Endodermal cell (in vitro differentiated cells): ENCODE measurements at regions not wholly inside any gene's neighbourhood (a gene's known extent, or its start where the extent isn't known, plus 50 kb on each side); places are given as distances from the start of the nearest gene placed in this dataset.
"Not testable (repeated sequence)": the region's sequence is repeated elsewhere in the genome, so short reads cannot be mapped to it uniquely, and the experiment has no call there.

Experiments
- DNase-seq: peaks from one replicate; pipeline ENCODE4 v3.0.0-alpha.2; 2017
- H3K27ac ChIP-seq: 2 replicates; pipeline ENCODE4 v1.5.1; 2013; ENCODE audit warnings: mild to moderate bottlenecking, low read depth, low read length, moderate library complexity
- H3K27me3 ChIP-seq: 2 replicates; pipeline ENCODE4 v1.6.1; 2013; ENCODE audit warnings: mild to moderate bottlenecking, low read length, moderate library complexity; ENCODE audit not compliant: insufficient read depth, control insufficient read depth, poor library complexity, severe bottlenecking
- H3K36me3 ChIP-seq: 2 replicates; pipeline ENCODE4 v1.7.0; 2013; ENCODE audit warnings: mild to moderate bottlenecking, low read length, moderate library complexity; ENCODE audit not compliant: control insufficient read depth, insufficient read depth
- H3K4me1 ChIP-seq: one replicate; pipeline ENCODE4 v1.7.0; 2013; ENCODE audit warnings: low read length; ENCODE audit not compliant: control insufficient read depth, insufficient read depth
- H3K4me3 ChIP-seq: 2 replicates; pipeline ENCODE4 v1.5.1; 2013; ENCODE audit warnings: mild to moderate bottlenecking, low read length, moderate library complexity
- H3K9ac ChIP-seq: 2 replicates; pipeline ENCODE4 v1.6.1; 2013; ENCODE audit warnings: mild to moderate bottlenecking, low read length, moderate library complexity; ENCODE audit not compliant: poor library complexity, severe bottlenecking; ENCODE audit errors: extremely low read depth
- H3K9me3 ChIP-seq: 2 replicates; pipeline ENCODE4 v1.6.1; 2013; ENCODE audit warnings: mild to moderate bottlenecking, low read length, moderate library complexity; ENCODE audit not compliant: control insufficient read depth
- H3K27ac Mint-ChIP-seq: 2 replicates; pipeline ENCODE4 v1.8.0; 2020; ENCODE audit warnings: mixed read lengths
- H3K27me3 Mint-ChIP-seq: 2 replicates; pipeline ENCODE4 v1.8.0; 2021; ENCODE audit warnings: mild to moderate bottlenecking, mixed read lengths; ENCODE audit not compliant: insufficient read depth
- H3K36me3 Mint-ChIP-seq: 2 replicates; pipeline ENCODE4 v1.8.0; 2020; ENCODE audit warnings: low read depth, mixed read lengths
- H3K4me1 Mint-ChIP-seq: 2 replicates; pipeline ENCODE4 v1.8.0; 2020; ENCODE audit warnings: mixed read lengths
- H3K4me3 Mint-ChIP-seq: 2 replicates; pipeline ENCODE4 v1.8.0; 2020; ENCODE audit warnings: mild to moderate bottlenecking, moderate library complexity, mixed read lengths
- H3K9me3 Mint-ChIP-seq: 2 replicates; pipeline ENCODE4 v1.8.0; 2020; ENCODE audit warnings: mild to moderate bottlenecking, mixed read lengths
- WGBS, 2 experiments: methylation state at CpG; one replicate each; pipeline versions ENCODE4 v1.1.5 to v1.1.7; 2013; ENCODE audit warnings: missing lambda C conversion rate in 2 of 2, mixed read lengths in 1 of 2; ENCODE audit not compliant: insufficient coverage in 1 of 2, insufficient read length in 1 of 2; 5-methylcytosine and 5-hydroxymethylcytosine counted together

- DNase-seq = peak; percentile 90
- not testable (repeated sequence) for H3K9me3 Mint-ChIP-seq, H3K27me3 ChIP-seq, H3K27me3 Mint-ChIP-seq, H3K9me3 ChIP-seq, H3K36me3 ChIP-seq, H3K4me1 Mint-ChIP-seq, H3K36me3 Mint-ChIP-seq, H3K4me1 ChIP-seq
- peak overlapping the region; percentile 97 for H3K27ac ChIP-seq
- Mint-ChIP-seq H3K27ac (peak overlapping the region; percentile 99), H3K4me3 (peak overlapping the region; percentile 96)
- WGBS, 2 experiments = 17 to 100% methylated on average over 1 to 36 of the region's 39 CpGs
- H3K9ac ChIP-seq = peak overlapping the region; percentile 99
- peak overlapping the region; percentile 93 for H3K4me3 ChIP-seq
Measured at GRCh38 chr20:26009402-26010223, 313.0 kb upstream of the ZNF337 start.

GRCh38 chr20:26008026-26008425 is 311.4 kb upstream of the ZNF337 start:
- not testable (repeated sequence) for H3K4me1 Mint-ChIP-seq, H3K4me3 ChIP-seq, H3K27me3 Mint-ChIP-seq, H3K27ac Mint-ChIP-seq, H3K9me3 Mint-ChIP-seq, H3K36me3 Mint-ChIP-seq, H3K9me3 ChIP-seq, H3K4me3 Mint-ChIP-seq, H3K4me1 ChIP-seq, H3K27ac ChIP-seq, H3K36me3 ChIP-seq, H3K9ac ChIP-seq, H3K27me3 ChIP-seq, DNase-seq
- 90 to 98% methylated on average over 2 to 9 of the region's 9 CpGs for WGBS, 2 experiments

- H3K36me3 ChIP-seq, H3K27ac Mint-ChIP-seq, H3K4me3 Mint-ChIP-seq, H3K9me3 Mint-ChIP-seq, H3K27me3 Mint-ChIP-seq, DNase-seq, H3K27me3 ChIP-seq, H3K4me1 ChIP-seq, H3K4me3 ChIP-seq, H3K4me1 Mint-ChIP-seq, H3K36me3 Mint-ChIP-seq, H3K9ac ChIP-seq, H3K9me3 ChIP-seq, H3K27ac ChIP-seq: not testable (repeated sequence)
- 94% methylated on average over 3 of the region's 4 CpGs; no CpG with 5 or more reads in 1 of the 2 experiments for WGBS, 2 experiments
Measured at GRCh38 chr20:26006164-26006563, 309.5 kb upstream of the ZNF337 start.

GRCh38 chr20:26003959-26004358 is 307.3 kb upstream of the ZNF337 start:
- not testable (repeated sequence) for H3K9ac ChIP-seq, H3K27me3 Mint-ChIP-seq, H3K4me3 ChIP-seq, H3K36me3 ChIP-seq, DNase-seq, H3K27ac Mint-ChIP-seq, H3K9me3 Mint-ChIP-seq, H3K4me1 Mint-ChIP-seq, H3K9me3 ChIP-seq, H3K36me3 Mint-ChIP-seq, H3K27ac ChIP-seq, H3K4me1 ChIP-seq, H3K27me3 ChIP-seq, H3K4me3 Mint-ChIP-seq
- 98% methylated on average over 3 of the region's 3 CpGs; no CpG with 5 or more reads in 1 of the 2 experiments for WGBS, 2 experiments

- not testable (repeated sequence) for H3K4me3 Mint-ChIP-seq, DNase-seq, H3K27ac ChIP-seq, H3K4me1 Mint-ChIP-seq, H3K4me3 ChIP-seq, H3K27ac Mint-ChIP-seq, H3K9ac ChIP-seq, H3K9me3 Mint-ChIP-seq, H3K36me3 Mint-ChIP-seq, H3K27me3 Mint-ChIP-seq, H3K27me3 ChIP-seq, H3K9me3 ChIP-seq, H3K4me1 ChIP-seq, H3K36me3 ChIP-seq
- WGBS, 2 experiments = 87 to 93% methylated on average over 8 to 16 of the region's 16 CpGs
Measured at GRCh38 chr20:25997367-25998038, 300.9 kb upstream of the ZNF337 start.
